ACC112 (cell line): ENCODE measurements at regions not wholly inside any gene's neighbourhood (a gene's known extent, or its start where the extent isn't known, plus 50 kb on each side); places are given as distances from the start of the nearest gene placed in this dataset.

Experiments
- H2AFZ ChIP-seq: fragments of 200-600 bp; sonication (generic); one replicate; pipeline ENCODE4 v1.6.0; 2017; ENCODE audit warnings: antibody characterized with exemption, low read length; ENCODE audit not compliant: unreplicated experiment
- H3K27ac ChIP-seq: fragments of 200-600 bp; sonication (generic); 2 replicates; pipeline ENCODE4 v1.5.1; 2014; ENCODE audit warnings: low read depth, mild to moderate bottlenecking, antibody characterized with exemption, low read length, moderate library complexity
- H3K27me3 ChIP-seq: fragments of 200-600 bp; sonication (generic); 2 replicates; pipeline ENCODE4 v1.6.1; 2014; ENCODE audit warnings: mild to moderate bottlenecking, antibody characterized with exemption, low read length, moderate library complexity, mixed read lengths; ENCODE audit not compliant: insufficient read depth
- H3K36me3 ChIP-seq: fragments of 200-600 bp; sonication (generic); 2 replicates; pipeline ENCODE4 v1.6.1; 2016; ENCODE audit warnings: mild to moderate bottlenecking, antibody characterized with exemption, low read length, moderate library complexity, mixed read lengths; ENCODE audit not compliant: insufficient read depth
- H3K4me1 ChIP-seq: fragments of 200-600 bp; sonication (generic); one replicate; pipeline ENCODE4 v1.6.1; 2016; ENCODE audit warnings: low read length, mixed read lengths; ENCODE audit not compliant: insufficient read depth, unreplicated experiment, control insufficient read depth
- H3K4me3 ChIP-seq: fragments of 200-600 bp; sonication (generic); 2 replicates; pipeline ENCODE4 v1.5.1; 2014; ENCODE audit warnings: mild to moderate bottlenecking, low read depth, low read length
- H3K79me2 ChIP-seq: fragments of 200-600 bp; sonication (generic); one replicate; pipeline ENCODE4 v1.6.0; 2016; ENCODE audit warnings: low read length; ENCODE audit not compliant: control insufficient read depth, unreplicated experiment, insufficient read depth

DNA sequence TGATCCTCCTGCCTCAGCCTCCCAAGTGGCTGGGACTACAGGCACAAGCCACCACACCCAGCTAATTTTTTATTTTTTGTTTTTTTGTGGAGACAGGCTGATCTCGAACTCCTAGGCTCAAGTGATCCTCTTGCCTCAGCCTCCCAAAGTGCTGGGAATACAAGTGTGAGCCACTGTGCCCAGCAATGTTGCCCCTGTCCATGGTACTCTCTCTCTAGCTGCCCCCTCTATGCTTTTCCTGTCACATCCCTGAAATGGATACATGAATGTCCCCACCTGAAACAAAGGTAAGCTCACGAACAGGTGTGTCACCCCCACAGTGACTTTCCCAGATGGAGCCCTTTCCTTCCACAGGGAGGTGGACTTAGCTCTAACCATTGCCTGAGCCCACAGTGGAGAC, 141.1 kb upstream of the MGMT start:
- Histone ChIP-seq H3K27ac (no peak overlapping the region), H2AFZ (no peak overlapping the region), H3K36me3 (no peaks in the 10 kb centered on the region), H3K4me3 (no peak overlapping the region), H3K27me3 (no peaks in the 10 kb centered on the region), H3K4me1 (no peaks in the 10 kb centered on the region), H3K79me2 (no peaks in the 10 kb centered on the region)

DNA sequence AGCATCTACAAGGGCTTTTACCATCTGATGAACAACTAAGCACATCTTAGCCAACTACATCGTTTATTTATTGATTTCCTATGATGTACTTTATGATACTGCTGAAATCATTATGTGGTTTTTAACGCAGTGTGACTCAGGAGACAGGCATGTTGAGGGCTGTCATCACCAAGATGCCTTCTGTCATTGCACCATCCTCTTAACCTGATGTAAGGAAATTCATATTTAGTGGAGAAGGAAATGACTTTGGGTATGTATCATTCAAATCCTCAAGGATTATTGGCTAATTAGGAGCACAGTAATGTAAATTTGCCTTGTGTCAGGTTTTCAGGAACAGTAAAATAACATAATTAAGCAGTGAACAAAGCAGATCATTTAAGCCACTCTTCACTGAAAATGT, 138.5 kb upstream of the MGMT start:
- H3K27ac ChIP-seq: no peak overlapping the region
- H3K79me2 ChIP-seq: no peaks in the 10 kb centered on the region
- H3K4me3 ChIP-seq: no peak overlapping the region
- H3K27me3 ChIP-seq: no peaks in the 10 kb centered on the region
- H3K36me3 ChIP-seq: no peaks in the 10 kb centered on the region
- no peak overlapping the region for H2AFZ ChIP-seq
- H3K4me1 ChIP-seq: no peaks in the 10 kb centered on the region

GRCh38 chr10:129329385-129330055, 137.5 kb upstream of the MGMT start:
- Histone ChIP-seq H3K36me3 (no peaks in the 10 kb centered on the region), H3K27ac (no peak overlapping the region), H3K79me2 (no peaks in the 10 kb centered on the region), H2AFZ (no peak overlapping the region), H3K4me1 (no peaks in the 10 kb centered on the region), H3K4me3 (no peak overlapping the region), H3K27me3 (no peaks in the 10 kb centered on the region)

GRCh38 chr10:129330211-129330610, 136.8 kb upstream of the MGMT start:
- Histone ChIP-seq H3K27me3 (no peaks in the 10 kb centered on the region), H3K4me1 (no peaks in the 10 kb centered on the region), H3K4me3 (no peak overlapping the region), H3K79me2 (no peaks in the 10 kb centered on the region), H3K27ac (no peak overlapping the region), H3K36me3 (no peaks in the 10 kb centered on the region), H2AFZ (no peak overlapping the region)

- Histone ChIP-seq H3K27ac (no peak overlapping the region), H3K4me3 (no peak overlapping the region)
Observed at GRCh38 chr10:129331207-129331838, 135.7 kb upstream of the MGMT start.

GRCh38 chr10:129331839-129332220, 135.2 kb upstream of the MGMT start:
- no peaks in the 10 kb centered on the region for H3K4me1 ChIP-seq
- no peak overlapping the region for H3K27ac ChIP-seq

More at GRCh38 chr10:129331207-129331838, 135.7 kb upstream of the MGMT start:
- Histone ChIP-seq H3K36me3 (no peaks in the 10 kb centered on the region), H3K4me1 (no peaks in the 10 kb centered on the region), H2AFZ (no peak overlapping the region), H3K27me3 (no peaks in the 10 kb centered on the region), H3K79me2 (no peaks in the 10 kb centered on the region)

GRCh38 chr10:129332476-129332875, 134.6 kb upstream of the MGMT start:
- H3K4me1 ChIP-seq: no peaks in the 10 kb centered on the region
- H2AFZ ChIP-seq: no peak overlapping the region
- H3K27me3 ChIP-seq: no peaks in the 10 kb centered on the region
- no peak overlapping the region for H3K4me3 ChIP-seq
- H3K36me3 ChIP-seq: no peaks in the 10 kb centered on the region
- no peaks in the 10 kb centered on the region for H3K79me2 ChIP-seq
- H3K27ac ChIP-seq: no peak overlapping the region

More at GRCh38 chr10:129331839-129332220, 135.2 kb upstream of the MGMT start:
- no peaks in the 10 kb centered on the region for H3K27me3 ChIP-seq
- H2AFZ ChIP-seq: no peak overlapping the region
- no peaks in the 10 kb centered on the region for H3K36me3 ChIP-seq
- no peak overlapping the region for H3K4me3 ChIP-seq
- no peaks in the 10 kb centered on the region for H3K79me2 ChIP-seq

DNA sequence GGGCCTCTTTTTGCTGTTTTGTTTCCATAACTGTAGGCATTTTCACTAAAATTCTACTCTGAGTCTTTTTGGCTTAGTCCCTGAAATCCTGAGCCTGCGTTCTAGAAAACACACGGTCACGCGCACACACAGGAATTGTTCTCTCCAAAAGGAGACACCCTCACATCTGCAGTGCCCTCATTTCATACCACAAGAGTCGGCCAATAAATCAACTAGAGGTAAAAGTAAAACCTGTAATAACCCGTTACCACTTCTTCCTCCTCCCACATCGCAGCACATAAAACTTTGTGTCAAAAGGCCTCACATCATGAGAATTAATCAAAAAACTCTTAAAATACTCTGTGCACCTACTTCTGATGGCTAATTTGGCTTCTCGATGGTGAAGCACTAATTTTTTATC, 133.3 kb upstream of the MGMT start:
- no peak overlapping the region for H2AFZ ChIP-seq
- H3K36me3 ChIP-seq: no peaks in the 10 kb centered on the region
- H3K79me2 ChIP-seq: no peaks in the 10 kb centered on the region
- no peak overlapping the region for H3K27ac ChIP-seq
- H3K4me1 ChIP-seq: no peaks in the 10 kb centered on the region
- no peak overlapping the region for H3K4me3 ChIP-seq
- no peaks in the 10 kb centered on the region for H3K27me3 ChIP-seq

DNA sequence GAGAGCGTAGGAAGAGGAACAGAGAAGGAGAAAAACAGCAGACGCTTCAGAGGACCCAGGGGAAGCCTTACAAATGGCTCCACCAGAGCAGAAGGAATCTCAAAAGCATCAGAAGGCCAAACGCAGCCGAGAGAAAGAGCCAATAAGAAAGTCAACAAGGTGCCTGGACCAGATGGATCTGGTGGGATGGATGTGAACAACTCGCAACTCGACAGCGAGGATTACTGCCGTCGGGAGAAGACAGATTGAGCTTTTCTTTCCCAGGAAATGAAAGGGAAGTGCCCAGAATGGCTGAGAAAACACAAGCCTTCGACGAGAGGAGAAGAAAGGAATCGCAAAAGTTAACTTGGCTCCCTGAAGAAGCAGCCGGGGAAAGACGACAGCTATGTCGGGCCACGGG, 132.8 kb upstream of the MGMT start:
- H2AFZ ChIP-seq: no peak overlapping the region
- no peak overlapping the region for H3K4me3 ChIP-seq
- no peaks in the 10 kb centered on the region for H3K4me1 ChIP-seq
- H3K27ac ChIP-seq: no peak overlapping the region
- no peaks in the 10 kb centered on the region for H3K27me3 ChIP-seq
- no peaks in the 10 kb centered on the region for H3K79me2 ChIP-seq
- no peaks in the 10 kb centered on the region for H3K36me3 ChIP-seq

DNA sequence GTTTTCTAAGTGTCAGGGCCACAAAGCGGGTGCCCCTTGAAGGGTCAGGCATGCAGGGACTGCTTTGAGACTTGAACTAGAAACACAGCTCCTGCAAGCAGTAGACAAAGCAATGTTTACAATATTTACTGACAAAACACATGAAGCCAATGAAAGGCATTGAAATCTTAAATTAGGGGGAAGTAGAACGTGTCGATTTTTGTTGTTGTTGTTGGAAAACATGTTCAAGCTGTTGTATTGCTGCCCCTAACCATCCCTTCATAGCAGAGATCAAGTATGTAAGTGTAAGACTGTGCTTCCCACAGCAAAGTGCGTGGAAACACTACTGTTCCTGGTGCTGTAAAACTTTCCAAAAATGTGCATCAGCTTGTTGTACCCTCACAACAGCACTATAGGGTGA, 131.6 kb upstream of the MGMT start:
- Histone ChIP-seq H2AFZ (no peak overlapping the region), H3K27ac (no peak overlapping the region), H3K36me3 (no peaks in the 10 kb centered on the region), H3K4me3 (no peak overlapping the region), H3K79me2 (no peaks in the 10 kb centered on the region), H3K27me3 (no peaks in the 10 kb centered on the region), H3K4me1 (no peaks in the 10 kb centered on the region)

GRCh38 chr10:129335942-129336341, 131.1 kb upstream of the MGMT start:
- no peaks in the 10 kb centered on the region for H3K36me3 ChIP-seq
- no peak overlapping the region for H3K27ac ChIP-seq
- H2AFZ ChIP-seq: no peak overlapping the region
- no peaks in the 10 kb centered on the region for H3K79me2 ChIP-seq
- no peaks in the 10 kb centered on the region for H3K4me1 ChIP-seq
- H3K27me3 ChIP-seq: no peaks in the 10 kb centered on the region
- H3K4me3 ChIP-seq: no peak overlapping the region
